Lung (tissue), 11 donors: ENCODE measurements at regions not wholly inside any gene's neighbourhood (a gene's known extent, or its start where the extent isn't known, plus 50 kb on each side); places are given as distances from the start of the nearest gene placed in this dataset.
"Not testable (repeated sequence)": the region's sequence is repeated elsewhere in the genome, so short reads cannot be mapped to it uniquely, and the experiment has no call there.

ENCODE experiments used
- ATAC-seq: fragments of 200-7000 bp; cut with Tn5 transposase; one replicate; pipeline ENCODE4 v1.9.1; 2020; ENCODE audit warnings: moderate number of reproducible peaks; ENCODE audit not compliant: insufficient read depth, low FRiP score
- DNase-seq, 3 donors: peaks; one replicate each; pipeline ENCODE4 v3.0.0-alpha.2; 2013 to 2017
- H3K27ac ChIP-seq, 2 donors: one replicate each; pipeline ENCODE4 v1.5.1; 2013; ENCODE audit warnings: mild to moderate bottlenecking in 2 of 2, moderate library complexity in 2 of 2, control low read depth in 1 of 2, inconsistent platforms in 1 of 2, low read depth in 1 of 2, low read length in 1 of 2
- H3K27me3 ChIP-seq, 3 donors: one replicate each; pipeline ENCODE4 v1.5.1; 2013; ENCODE audit warnings: low read length in 2 of 3; ENCODE audit not compliant: control insufficient read depth in 3 of 3, insufficient read depth in 3 of 3
- H3K36me3 ChIP-seq, 4 donors: one replicate each; pipeline ENCODE4 v1.5.1; 2013; ENCODE audit warnings: low read length in 4 of 4, mild to moderate bottlenecking in 1 of 4, moderate library complexity in 1 of 4; ENCODE audit not compliant: control insufficient read depth in 4 of 4, insufficient read depth in 4 of 4
- H3K4me1 ChIP-seq, 5 donors: one replicate each; pipeline ENCODE4 v1.5.1; 2013; ENCODE audit warnings: low read length in 5 of 5, mild to moderate bottlenecking in 2 of 5, moderate library complexity in 1 of 5; ENCODE audit not compliant: control insufficient read depth in 5 of 5, insufficient read depth in 5 of 5
- H3K4me3 ChIP-seq: one replicate; pipeline ENCODE4 v1.5.1; 2013; ENCODE audit warnings: mild to moderate bottlenecking, control low read depth, moderate library complexity
- H3K9ac ChIP-seq, 2 donors: one replicate each; pipeline ENCODE4 v1.5.1; 2013; ENCODE audit warnings: low read length in 2 of 2, control low read depth in 1 of 2; ENCODE audit not compliant: insufficient read depth in 1 of 2
- H3K9me3 ChIP-seq, 4 donors: one replicate each; pipeline ENCODE4 v1.5.1; 2013; ENCODE audit warnings: low read length in 3 of 4, mild to moderate bottlenecking in 1 of 4, moderate library complexity in 1 of 4; ENCODE audit not compliant: control insufficient read depth in 4 of 4, insufficient read depth in 3 of 4
- WGBS, 2 donors: extraction: QIAGEN DNeasy Blood & Tissue Kit; methylation state at CpG; one replicate each; pipeline ENCODE4 v1.1.7; 2013; 5-methylcytosine and 5-hydroxymethylcytosine counted together
- TF ChIP-seq, protein P1 (sequence below): IDR thresholded peaks from 2 replicates; pipeline ENCODE4 v1.5.1; 2012; ENCODE audit warnings: mild to moderate bottlenecking; ENCODE audit errors: control extremely low read depth, extremely low read depth
- donor health status: control.
- donor health status: control.
- donor health status: Bipolar disorder and iron deficiency.
- donor health status: healthy.
- donor health status: DM: yes; HTN: yes; CAD: no.

DNA sequence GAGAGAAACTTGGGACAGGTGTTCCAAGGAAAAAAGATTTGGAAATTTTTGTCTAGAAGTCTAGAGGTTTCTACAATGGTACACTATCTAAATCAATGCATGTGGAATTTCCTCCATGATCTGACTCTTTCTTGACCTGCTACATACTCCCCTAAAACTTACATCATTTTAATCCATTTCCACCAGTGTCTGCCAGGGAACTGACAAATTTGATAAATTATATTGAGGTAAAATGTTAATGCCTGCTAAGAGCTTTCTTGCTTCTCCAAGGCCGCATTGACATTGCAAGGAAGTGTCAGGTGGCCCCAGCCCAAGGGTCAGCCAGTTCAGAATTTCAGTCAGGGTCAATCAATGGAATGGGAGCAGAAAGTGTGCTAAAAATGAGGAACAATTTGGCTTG lies 163.4 kb upstream of the FBXL17 start:
- H3K27me3 ChIP-seq, result no peaks in the 10 kb centered on the region
- H3K9me3 ChIP-seq, result no peaks in the 10 kb centered on the region
- TF ChIP-seq, protein P1, sequence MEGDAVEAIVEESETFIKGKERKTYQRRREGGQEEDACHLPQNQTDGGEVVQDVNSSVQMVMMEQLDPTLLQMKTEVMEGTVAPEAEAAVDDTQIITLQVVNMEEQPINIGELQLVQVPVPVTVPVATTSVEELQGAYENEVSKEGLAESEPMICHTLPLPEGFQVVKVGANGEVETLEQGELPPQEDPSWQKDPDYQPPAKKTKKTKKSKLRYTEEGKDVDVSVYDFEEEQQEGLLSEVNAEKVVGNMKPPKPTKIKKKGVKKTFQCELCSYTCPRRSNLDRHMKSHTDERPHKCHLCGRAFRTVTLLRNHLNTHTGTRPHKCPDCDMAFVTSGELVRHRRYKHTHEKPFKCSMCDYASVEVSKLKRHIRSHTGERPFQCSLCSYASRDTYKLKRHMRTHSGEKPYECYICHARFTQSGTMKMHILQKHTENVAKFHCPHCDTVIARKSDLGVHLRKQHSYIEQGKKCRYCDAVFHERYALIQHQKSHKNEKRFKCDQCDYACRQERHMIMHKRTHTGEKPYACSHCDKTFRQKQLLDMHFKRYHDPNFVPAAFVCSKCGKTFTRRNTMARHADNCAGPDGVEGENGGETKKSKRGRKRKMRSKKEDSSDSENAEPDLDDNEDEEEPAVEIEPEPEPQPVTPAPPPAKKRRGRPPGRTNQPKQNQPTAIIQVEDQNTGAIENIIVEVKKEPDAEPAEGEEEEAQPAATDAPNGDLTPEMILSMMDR, result no peak
- no peak overlapping the region for H3K9ac ChIP-seq
- DNase-seq (no peak), ATAC-seq (no peak)
- H3K4me3 ChIP-seq, result no peak overlapping the region
- no peak overlapping the region for H3K27ac ChIP-seq
- WGBS, 2 donors, result 45 to 46% methylated on average over 1 of the region's 1 CpG
- no peaks in the 10 kb centered on the region for H3K36me3 ChIP-seq
- H3K4me1 ChIP-seq, result peaks cover 0 to 6% (median 2%) of the 10 kb centered on the region in 5 donors

DNA sequence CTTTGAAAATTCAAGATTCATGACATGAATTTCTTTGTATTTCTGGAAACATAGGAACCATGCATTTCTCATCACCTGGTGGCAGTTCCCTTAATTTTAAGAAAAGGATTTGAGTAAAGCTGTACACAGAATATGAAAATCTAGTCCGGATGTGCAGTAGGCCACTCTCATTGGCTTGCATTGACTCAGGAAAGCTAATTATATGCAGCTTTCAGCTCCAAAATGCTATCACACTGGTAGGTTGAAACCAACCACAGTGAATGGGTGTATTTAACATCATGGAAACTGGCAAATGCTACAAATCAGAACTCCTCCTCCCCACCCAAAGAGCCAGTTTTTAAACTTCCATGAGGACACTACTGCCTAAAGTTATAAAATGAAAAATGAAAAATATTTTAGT lies 161.6 kb upstream of the FBXL17 start:
- Histone ChIP-seq H3K27me3 (no peaks in the 10 kb centered on the region), H3K9me3 (no peaks in the 10 kb centered on the region), H3K4me3 (no peak overlapping the region), H3K27ac (no peak overlapping the region), H3K4me1 (peaks cover 0 to 6% (median 0%) of the 10 kb centered on the region in 5 donors), H3K9ac (no peak overlapping the region), H3K36me3 (no peaks in the 10 kb centered on the region)
- ATAC-seq (no peak), DNase-seq (no peak)
- TF ChIP-seq, protein P1, result no peak
- 89 to 90% methylated on average over 1 of the region's 1 CpG for WGBS, 2 donors

DNA sequence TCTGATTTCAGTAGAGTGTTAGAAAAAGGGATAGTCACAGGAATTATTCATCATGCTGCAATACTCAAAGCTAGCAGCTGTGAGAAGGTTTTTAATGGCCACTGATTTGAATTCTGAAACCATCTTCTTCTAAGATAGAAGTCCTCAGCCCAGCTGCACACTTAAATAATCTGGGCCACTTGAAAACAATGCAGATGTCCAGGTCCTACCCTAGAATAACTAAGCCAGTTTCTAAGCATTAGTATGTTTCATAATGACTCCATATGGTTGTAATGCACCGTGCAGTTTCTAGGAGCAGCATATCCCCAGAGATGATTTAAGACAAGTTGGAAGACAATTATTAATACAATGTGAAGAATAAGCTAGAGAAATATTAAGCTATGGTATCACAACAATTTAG lies 159.9 kb upstream of the FBXL17 start:
- DNase-seq (no peak), ATAC-seq (no peak)
- Histone ChIP-seq H3K27ac (no peak overlapping the region), H3K9ac (no peak overlapping the region), H3K9me3 (no peaks in the 10 kb centered on the region), H3K36me3 (no peaks in the 10 kb centered on the region), H3K27me3 (no peaks in the 10 kb centered on the region), H3K4me1 (no peaks in the 10 kb centered on the region), H3K4me3 (no peak overlapping the region)
- TF ChIP-seq, protein P1, result no peak
- 92 to 95% methylated on average over 1 of the region's 1 CpG for WGBS, 2 donors

DNA sequence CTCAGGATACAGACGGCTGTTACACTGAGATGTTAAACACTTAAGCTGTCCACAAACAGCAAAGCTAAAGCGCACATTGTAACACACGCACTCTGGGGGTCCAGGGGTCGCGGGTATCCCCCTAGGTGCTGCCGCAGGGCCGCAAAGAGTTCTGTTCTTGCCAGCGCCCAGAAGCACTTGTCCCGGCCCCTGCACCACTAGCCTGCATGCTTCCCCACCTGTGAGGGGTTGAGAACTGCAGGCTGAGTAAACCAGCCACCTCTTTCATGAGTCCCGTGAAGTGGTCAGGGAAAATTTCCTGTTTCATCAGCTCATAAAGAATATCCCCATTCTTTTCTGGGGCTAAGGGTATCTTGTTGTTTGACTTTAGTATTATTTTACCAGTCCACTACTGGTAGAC lies 154.4 kb upstream of the FBXL17 start:
- no peak for DNase-seq
- 73 to 81% methylated on average over 10 of the region's 10 CpGs for WGBS, 2 donors

DNA sequence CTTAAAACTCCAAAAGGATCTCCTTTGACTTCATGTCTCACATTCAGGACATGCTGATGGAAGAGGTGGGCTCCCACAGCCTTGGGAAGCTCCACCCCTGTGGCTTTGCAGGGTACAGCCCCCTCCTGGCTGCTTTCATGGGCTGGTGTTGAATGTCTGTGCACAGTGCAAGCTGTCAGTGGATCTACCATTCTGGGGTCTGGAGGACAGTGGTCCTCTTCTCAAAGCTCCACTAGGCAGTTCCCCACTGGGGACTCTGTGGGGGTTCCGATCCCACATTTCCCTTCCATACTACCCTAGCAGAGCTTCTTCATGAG lies 150.2 kb upstream of the FBXL17 start:
- DNase-seq, H3K4me1 ChIP-seq, H3K4me3 ChIP-seq, H3K9ac ChIP-seq, H3K9me3 ChIP-seq, H3K27me3 ChIP-seq, H3K27ac ChIP-seq, H3K36me3 ChIP-seq, ATAC-seq: not testable (repeated sequence)
- WGBS, 2 donors, result 97 to 100% methylated on average over 1 of the region's 1 CpG

More for the DNA sequence above, 154.4 kb upstream of the FBXL17 start:
- no peaks in the 10 kb centered on the region for H3K27me3 ChIP-seq
- no peaks in the 10 kb centered on the region for H3K36me3 ChIP-seq
- no peak for ATAC-seq
- H3K4me1 ChIP-seq, result peaks cover 0 to 3% (median 0%) of the 10 kb centered on the region in 5 donors
- no peak overlapping the region for H3K9ac ChIP-seq
- H3K9me3 ChIP-seq, result no peaks in the 10 kb centered on the region
- TF ChIP-seq, protein P1, result no peak
- no peak overlapping the region for H3K4me3 ChIP-seq
- H3K27ac ChIP-seq, result no peak overlapping the region
